Brain microvascular endothelial cell (primary cell): ENCODE measurements at regions not wholly inside any gene's neighbourhood (a gene's known extent, or its start where the extent isn't known, plus 50 kb on each side); places are given as distances from the start of the nearest gene placed in this dataset.

Experiments used
- DNase-seq: peaks from one replicate; pipeline ENCODE4 v3.0.0-alpha.2; 2020
- H3K27ac ChIP-seq: fragments of 250-450 bp; sonication (Bioruptor Pico); 2 replicates; pipeline ENCODE4 v1.5.1; 2020; ENCODE audit warnings: mild to moderate bottlenecking, moderate library complexity
- H3K27me3 ChIP-seq: fragments of 250-450 bp; sonication (Bioruptor Pico); replicated peaks from 2 replicates; pipeline ENCODE4 v1.5.1; 2020; ENCODE audit warnings: mild to moderate bottlenecking
- H3K36me3 ChIP-seq: fragments of 250-450 bp; sonication (Bioruptor Pico); replicated peaks from 2 replicates; pipeline ENCODE4 v1.5.1; 2020; ENCODE audit warnings: mild to moderate bottlenecking
- H3K4me3 ChIP-seq: 2 replicates; pipeline ENCODE4 v1.5.1; 2011; ENCODE audit warnings: low read depth, mild to moderate bottlenecking, control low read depth, low read length, moderate library complexity
- in situ Hi-C: cut with HindIII; loops from 2 replicates; pipeline ENCODE4 v1.10.0; 2017; ENCODE audit warnings: low sequenced_read_pairs, low pct_ligation_motif_present
- TF ChIP-seq, protein P1 (sequence below): IDR thresholded peaks from 2 replicates; pipeline ENCODE4 v1.5.1; 2011; ENCODE audit warnings: low read depth, mild to moderate bottlenecking, moderate library complexity, low read length, control low read depth, inconsistent platforms; ENCODE audit errors: missing control alignments

DNA sequence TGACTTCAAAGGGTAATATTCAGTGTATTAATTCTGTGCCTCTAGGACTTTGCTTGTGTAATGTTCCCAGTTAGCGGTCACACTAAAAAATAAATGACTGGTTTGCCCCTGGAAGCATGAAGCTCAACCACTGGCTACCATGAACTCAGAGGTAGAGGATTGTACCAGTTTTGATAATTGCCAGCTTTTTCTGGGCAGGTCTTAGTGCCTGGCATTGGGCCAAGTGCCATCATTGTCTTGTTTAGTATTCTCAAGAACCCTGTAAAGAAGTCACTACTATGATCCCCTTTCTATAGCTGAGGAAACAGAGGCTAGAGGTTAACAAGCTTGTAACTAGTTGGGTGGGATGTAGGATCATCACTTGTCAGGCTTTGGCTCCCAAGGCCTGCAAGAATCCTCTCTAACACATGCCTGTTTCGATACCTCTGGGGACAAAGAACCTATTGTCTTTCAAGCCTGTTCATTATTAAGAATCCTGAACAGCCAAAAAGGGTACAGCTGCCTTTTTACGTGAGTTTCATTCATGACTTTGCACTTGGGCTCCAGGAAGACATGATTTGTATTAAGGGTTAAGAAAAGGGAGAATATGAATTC, 121.9 kb upstream of the JUN start:
- H3K27me3 ChIP-seq: no peaks in the 10 kb centered on the region
- in situ Hi-C loops: no loop called here
- TF ChIP-seq, protein P1, sequence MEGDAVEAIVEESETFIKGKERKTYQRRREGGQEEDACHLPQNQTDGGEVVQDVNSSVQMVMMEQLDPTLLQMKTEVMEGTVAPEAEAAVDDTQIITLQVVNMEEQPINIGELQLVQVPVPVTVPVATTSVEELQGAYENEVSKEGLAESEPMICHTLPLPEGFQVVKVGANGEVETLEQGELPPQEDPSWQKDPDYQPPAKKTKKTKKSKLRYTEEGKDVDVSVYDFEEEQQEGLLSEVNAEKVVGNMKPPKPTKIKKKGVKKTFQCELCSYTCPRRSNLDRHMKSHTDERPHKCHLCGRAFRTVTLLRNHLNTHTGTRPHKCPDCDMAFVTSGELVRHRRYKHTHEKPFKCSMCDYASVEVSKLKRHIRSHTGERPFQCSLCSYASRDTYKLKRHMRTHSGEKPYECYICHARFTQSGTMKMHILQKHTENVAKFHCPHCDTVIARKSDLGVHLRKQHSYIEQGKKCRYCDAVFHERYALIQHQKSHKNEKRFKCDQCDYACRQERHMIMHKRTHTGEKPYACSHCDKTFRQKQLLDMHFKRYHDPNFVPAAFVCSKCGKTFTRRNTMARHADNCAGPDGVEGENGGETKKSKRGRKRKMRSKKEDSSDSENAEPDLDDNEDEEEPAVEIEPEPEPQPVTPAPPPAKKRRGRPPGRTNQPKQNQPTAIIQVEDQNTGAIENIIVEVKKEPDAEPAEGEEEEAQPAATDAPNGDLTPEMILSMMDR: no peak
- H3K27ac ChIP-seq: no peak overlapping the region
- no peak for DNase-seq
- no peak overlapping the region for H3K4me3 ChIP-seq
- H3K36me3 ChIP-seq: no peaks in the 10 kb centered on the region

DNA sequence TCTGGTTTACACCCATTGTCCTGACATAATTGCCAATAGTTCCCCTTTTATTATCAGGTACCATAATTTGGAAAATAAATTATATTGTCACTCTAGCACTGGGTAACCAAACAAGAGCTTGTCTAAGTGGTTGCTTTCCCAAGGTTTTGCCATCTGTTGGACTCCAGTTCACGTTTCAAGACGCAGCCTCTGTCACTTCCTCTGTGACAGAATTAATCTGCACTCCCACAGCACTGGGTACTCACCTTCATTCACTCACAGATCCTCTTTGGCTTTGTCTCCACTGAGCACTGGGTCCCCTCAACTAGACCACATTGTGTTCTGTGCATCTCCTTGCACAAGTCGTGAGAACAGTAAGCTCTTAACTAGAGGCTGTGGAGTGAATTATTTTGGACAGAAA, 123.6 kb upstream of the JUN start:
- TF ChIP-seq, protein P1: no peak
- in situ Hi-C loops: no loop called here
- Histone ChIP-seq H3K27me3 (no peaks in the 10 kb centered on the region), H3K4me3 (no peak overlapping the region), H3K27ac (no peak overlapping the region), H3K36me3 (no peaks in the 10 kb centered on the region)
- DNase-seq: no peak

DNA sequence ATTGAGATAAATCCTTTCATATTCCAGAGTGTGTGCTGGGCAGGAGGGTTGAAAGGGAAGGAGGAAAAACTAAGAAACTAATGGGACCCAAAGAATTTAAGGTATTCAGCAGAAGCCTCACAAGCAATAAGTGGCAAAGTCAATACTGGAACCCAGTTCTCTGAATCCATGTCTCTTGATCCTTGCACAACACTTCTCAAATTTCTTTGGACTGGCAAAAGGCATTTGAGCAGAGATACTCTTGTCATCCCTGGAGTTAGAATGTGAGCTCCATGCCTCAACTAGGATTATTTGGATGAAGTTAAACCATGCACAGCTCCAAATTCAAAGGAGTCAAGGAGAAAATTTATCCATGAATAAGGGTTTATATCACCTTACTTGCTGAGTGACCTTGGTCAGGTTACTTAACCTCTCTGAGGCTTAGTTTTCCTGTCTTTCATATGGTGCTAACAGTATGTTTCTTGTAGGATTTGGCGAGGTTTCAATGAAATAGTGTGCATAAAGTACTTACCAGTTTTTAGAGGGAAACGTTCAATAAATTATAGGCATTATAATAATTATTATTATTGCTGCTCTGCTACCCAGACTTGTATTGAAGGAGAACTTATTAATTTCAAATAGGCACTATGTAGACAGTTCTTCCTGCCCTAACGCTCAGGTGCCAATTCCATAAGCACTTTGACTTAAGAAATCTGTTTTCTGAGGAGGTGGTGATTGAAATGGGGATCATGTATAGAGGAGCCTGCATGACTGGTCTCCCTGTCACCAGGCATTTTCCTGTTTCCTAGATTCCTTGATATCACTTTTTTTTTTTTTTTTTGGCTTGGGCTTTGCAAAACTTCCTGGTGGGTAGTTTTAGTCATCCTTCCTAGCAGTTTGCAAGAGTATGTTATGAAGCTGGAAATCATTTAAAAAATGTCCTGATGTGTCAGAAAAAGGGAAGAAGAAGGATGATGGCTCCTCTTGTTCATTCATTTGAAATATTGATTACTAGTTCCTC, 125.0 kb upstream of the JUN start:
- no peak for DNase-seq
- in situ Hi-C loops: no loop called here
- H3K27ac ChIP-seq: no peak overlapping the region

DNA sequence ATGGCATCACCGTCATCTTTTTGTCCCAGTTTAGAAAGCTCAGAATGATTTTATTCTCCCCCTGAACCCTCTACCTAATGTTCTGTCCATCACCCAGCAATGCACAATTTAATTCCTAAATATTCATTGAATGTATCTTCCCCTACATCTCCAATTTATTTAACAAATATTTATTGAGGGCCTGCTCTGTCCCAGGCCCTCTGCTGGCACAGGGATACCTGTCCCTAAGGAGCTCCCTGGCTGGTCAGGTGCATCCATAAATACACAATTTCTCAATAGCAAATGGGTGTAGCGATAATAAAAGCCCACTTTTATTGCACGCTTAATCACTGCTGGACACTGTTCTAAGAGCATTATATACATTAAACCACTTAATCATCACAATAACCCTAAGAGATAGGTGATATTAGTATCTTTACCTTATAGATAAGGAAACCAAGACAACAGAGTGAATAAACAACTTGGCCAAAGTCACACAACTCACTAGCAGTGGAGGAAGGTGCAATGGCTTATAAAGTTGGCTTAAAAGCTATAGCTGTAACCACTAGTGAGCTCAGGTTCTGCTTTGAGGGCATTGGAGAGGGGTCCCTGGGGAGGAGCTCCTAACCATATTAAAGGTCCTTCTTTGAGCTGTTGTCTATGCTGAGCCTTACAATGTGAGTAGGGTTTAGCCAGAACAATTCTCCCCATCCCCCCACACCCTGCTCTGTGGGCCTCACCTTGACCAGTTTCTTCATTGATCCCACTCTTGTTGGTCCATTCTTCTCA, 126.3 kb upstream of the JUN start:
- Histone ChIP-seq H3K4me3 (no peak overlapping the region), H3K36me3 (no peaks in the 10 kb centered on the region), H3K27ac (no peak overlapping the region), H3K27me3 (no peaks in the 10 kb centered on the region)
- TF ChIP-seq, protein P1: no peak
- no peak for DNase-seq
- in situ Hi-C loops: no loop called here

More for the DNA sequence above, 125.0 kb upstream of the JUN start:
- no peaks in the 10 kb centered on the region for H3K27me3 ChIP-seq
- no peaks in the 10 kb centered on the region for H3K36me3 ChIP-seq
- TF ChIP-seq, protein P1: no peak
- H3K4me3 ChIP-seq: no peak overlapping the region

DNA sequence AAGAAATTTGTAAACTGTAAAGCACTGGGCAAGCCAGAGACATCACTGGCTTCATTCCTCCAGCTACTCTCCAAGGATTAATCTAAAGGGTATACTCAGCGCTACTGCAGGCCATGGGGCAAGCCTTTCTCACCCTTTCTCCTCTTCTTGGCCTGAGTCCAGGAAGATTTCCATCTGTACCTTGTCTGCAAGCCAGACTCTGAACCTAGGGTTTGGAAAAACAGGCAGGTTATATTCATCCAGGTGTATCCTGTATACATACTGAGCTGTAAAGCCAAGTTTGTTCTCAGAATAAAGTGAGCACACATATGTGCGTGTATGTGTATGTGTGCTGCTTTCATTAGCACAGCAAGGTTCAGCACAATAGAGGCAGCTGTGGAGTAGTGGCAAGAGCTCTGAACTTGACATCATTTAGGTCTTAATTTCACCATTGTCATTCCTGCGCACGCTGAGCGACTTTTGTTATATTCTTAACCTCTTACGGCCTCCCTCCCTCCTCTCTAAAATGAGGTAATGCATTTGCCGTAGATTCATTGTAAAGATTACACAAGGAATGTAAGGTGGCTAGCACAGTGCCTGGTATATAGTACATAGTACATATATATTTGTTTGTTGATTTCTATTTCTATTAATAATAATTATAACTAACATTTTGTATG, 128.1 kb upstream of the JUN start:
- Histone ChIP-seq H3K4me3 (no peak overlapping the region), H3K27me3 (no peaks in the 10 kb centered on the region), H3K27ac (no peak overlapping the region), H3K36me3 (no peaks in the 10 kb centered on the region)
- in situ Hi-C loops: no loop called here
- no peak for DNase-seq
- TF ChIP-seq, protein P1: no peak
